H1 (cell line): ENCODE measurements at regions not wholly inside any gene's neighbourhood (a gene's known extent, or its start where the extent isn't known, plus 50 kb on each side); places are given as distances from the start of the nearest gene placed in this dataset.

Source experiments
- CTCF ChIA-PET: fragments of 300-600 bp; sonication (Branson Sonifier 250); formaldehyde crosslinking; loops from one replicate; lab custom pipeline; 2021; ENCODE audit not compliant: partially characterized antibody; lab: Charles Lee
- POLR2A ChIA-PET: fragments of 300-600 bp; sonication (Branson Sonifier 250); formaldehyde crosslinking; loops from one replicate; lab custom pipeline; 2021; ENCODE audit warnings: inconsistent platforms; ENCODE audit not compliant: partially characterized antibody; lab: Charles Lee
- DNase-seq, 2 experiments: peaks; one replicate each; pipeline versions ENCODE4 v3.0.0 to v3.0.0-alpha.2; 2010 to 2022; ENCODE audit warnings: low spot score in 2 of 2, low read depth in 1 of 2, mixed read lengths in 1 of 2
- FAIRE-seq: peaks from 2 replicates; lab custom pipeline; 2011; peaks lifted over from hg19 to GRCh38; lab: Jason Lieb, UNC
- H2AFZ ChIP-seq: 2 replicates; pipeline ENCODE4 v1.8.1; 2012; ENCODE audit warnings: low read length, inconsistent platforms
- H2AK5ac ChIP-seq: 2 replicates; pipeline ENCODE4 v1.6.1; 2013; ENCODE audit warnings: low read depth, low read length
- H2BK120ac ChIP-seq: replicated peaks from 2 replicates; pipeline ENCODE3; 2013; ENCODE audit warnings: low read depth, low read length, inconsistent platforms
- H2BK12ac ChIP-seq: 2 replicates; pipeline ENCODE4 v1.6.1; 2013; ENCODE audit warnings: low read depth, low read length
- H2BK15ac ChIP-seq: 2 replicates; pipeline ENCODE4 v1.6.1; 2013; ENCODE audit warnings: low read length
- H2BK20ac ChIP-seq: 2 replicates; pipeline ENCODE4 v1.6.1; 2013; ENCODE audit warnings: low read length
- H2BK5ac ChIP-seq: 2 replicates; pipeline ENCODE4 v1.6.1; 2013; ENCODE audit warnings: low read depth, low read length
- H3K14ac ChIP-seq: 2 replicates; pipeline ENCODE4 v1.6.1; 2013; ENCODE audit warnings: inconsistent platforms; ENCODE audit not compliant: insufficient read length
- H3K18ac ChIP-seq: 2 replicates; pipeline ENCODE4 v1.6.1; 2013; ENCODE audit warnings: low read length; ENCODE audit errors: extremely low read depth
- H3K23ac ChIP-seq: 2 replicates; pipeline ENCODE4 v1.6.1; 2013; ENCODE audit warnings: inconsistent platforms; ENCODE audit not compliant: insufficient read length
- H3K23me2 ChIP-seq: 2 replicates; pipeline ENCODE4 v1.6.1; 2013; ENCODE audit warnings: low read depth, low read length
- H3K27ac ChIP-seq: 2 replicates; pipeline ENCODE4 v1.6.1; 2011; ENCODE audit warnings: low read depth, low read length, inconsistent platforms
- H3K27me3 ChIP-seq, 4 experiments: replicated peaks in 1 of 4; 1 replicate in 1 of 4; 2 replicates in 3 of 4; pipeline versions ENCODE4 v1.6.1 to v1.8.1; 2011 to 2013; ENCODE audit warnings: low read length in 3 of 4, mild to moderate bottlenecking in 3 of 4, inconsistent platforms in 2 of 4, mixed read lengths in 2 of 4, moderate library complexity in 1 of 4; ENCODE audit not compliant: control insufficient read depth in 3 of 4, insufficient read depth in 3 of 4; ENCODE audit errors: extremely low read depth in 1 of 4
- H3K36me3 ChIP-seq, 4 experiments: 2 replicates each; pipeline versions ENCODE4 v1.6.1 to v1.8.1; 2011 to 2013; ENCODE audit warnings: mild to moderate bottlenecking in 4 of 4, low read length in 3 of 4, moderate library complexity in 2 of 4, control low read depth in 1 of 4, inconsistent platforms in 1 of 4; ENCODE audit not compliant: insufficient read depth in 4 of 4, control insufficient read depth in 2 of 4
- H3K4ac ChIP-seq: replicated peaks from 2 replicates; pipeline ENCODE3; 2013; ENCODE audit warnings: low read length, low read depth, mixed read lengths, inconsistent platforms; ENCODE audit not compliant: insufficient read length
- H3K4me1 ChIP-seq, 4 experiments: replicated peaks in 1 of 4; 1 replicate in 1 of 4; 2 replicates in 3 of 4; pipeline versions ENCODE4 v1.6.1 to v1.8.1; 2011 to 2013; ENCODE audit warnings: low read length in 3 of 4, inconsistent platforms in 2 of 4, mixed read lengths in 1 of 4; ENCODE audit not compliant: insufficient read depth in 4 of 4, control insufficient read depth in 3 of 4
- H3K4me2 ChIP-seq, 2 experiments: 2 replicates each; pipeline versions ENCODE4 v1.6.1 to v1.8.1; 2011 to 2013; ENCODE audit warnings: low read depth in 2 of 2, low read length in 2 of 2, control low read depth in 1 of 2, inconsistent platforms in 1 of 2, mild to moderate bottlenecking in 1 of 2; ENCODE audit not compliant: insufficient read depth in 1 of 2
- H3K4me3 ChIP-seq, 4 experiments: fragments of 200-600, 300-600 bp in 1 of 4; sonication (generic), shearing (Covaris generic), sonication (Bioruptor Twin) in 1 of 4; 2 replicates each; pipeline versions ENCODE4 v1.5.1 to v1.8.1; 2011 to 2016; ENCODE audit warnings: low read length in 4 of 4, low read depth in 3 of 4, control low read depth in 2 of 4, inconsistent platforms in 2 of 4, mild to moderate bottlenecking in 2 of 4, mixed read lengths in 1 of 4, moderate library complexity in 1 of 4; ENCODE audit not compliant: insufficient read depth in 2 of 4; ENCODE audit errors: extremely low read depth in 1 of 4
- H3K56ac ChIP-seq: replicated peaks from 2 replicates; pipeline ENCODE3; 2013; ENCODE audit warnings: low read depth, mild to moderate bottlenecking, mixed read lengths, low read length, inconsistent platforms; ENCODE audit not compliant: insufficient read length
- H3K79me1 ChIP-seq: 2 replicates; pipeline ENCODE4 v1.6.1; 2013; ENCODE audit warnings: low read depth, low read length, control low read depth
- H3K79me2 ChIP-seq, 2 experiments: 2 replicates each; pipeline versions ENCODE4 v1.6.1 to v1.8.1; 2012 to 2013; ENCODE audit warnings: low read length in 2 of 2, mild to moderate bottlenecking in 2 of 2, inconsistent platforms in 1 of 2; ENCODE audit not compliant: insufficient read depth in 2 of 2, control insufficient read depth in 1 of 2
- H3K9ac ChIP-seq, 4 experiments: replicated peaks in 1 of 4; 1 replicate in 1 of 4; 2 replicates in 3 of 4; pipeline versions ENCODE4 v1.6.1 to v1.8.1; 2011 to 2013; ENCODE audit warnings: low read depth in 3 of 4, low read length in 3 of 4, control low read depth in 2 of 4, mild to moderate bottlenecking in 2 of 4, moderate library complexity in 2 of 4, inconsistent platforms in 1 of 4; ENCODE audit errors: extremely low read depth in 1 of 4
- H3K9me3 ChIP-seq, 2 experiments: 2 replicates each; pipeline versions ENCODE4 v1.6.1 to v1.8.1; 2012 to 2013; ENCODE audit warnings: mild to moderate bottlenecking in 2 of 2, moderate library complexity in 2 of 2, control low read depth in 1 of 2, inconsistent platforms in 1 of 2, low read depth in 1 of 2, low read length in 1 of 2, mixed read lengths in 1 of 2; ENCODE audit not compliant: insufficient read depth in 2 of 2
- H4K20me1 ChIP-seq, 2 experiments: replicated peaks in 1 of 2; 2 replicates each; pipeline versions ENCODE3 to v1.8.1; 2011 to 2013; ENCODE audit warnings: inconsistent platforms in 2 of 2, low read length in 2 of 2, mild to moderate bottlenecking in 1 of 2; ENCODE audit not compliant: insufficient read depth in 2 of 2, control insufficient read depth in 1 of 2
- H4K5ac ChIP-seq: 2 replicates; pipeline ENCODE4 v1.6.1; 2013; ENCODE audit warnings: low read length, low read depth, mixed read lengths, inconsistent platforms; ENCODE audit not compliant: insufficient read length
- H4K8ac ChIP-seq: 2 replicates; pipeline ENCODE4 v1.8.0; 2013; ENCODE audit warnings: mild to moderate bottlenecking, moderate library complexity, low read length, inconsistent platforms; ENCODE audit not compliant: insufficient read depth; ENCODE audit errors: extremely low read depth
- H4K91ac ChIP-seq: replicated peaks from 2 replicates; pipeline ENCODE3; 2013; ENCODE audit warnings: low read length, mixed read lengths, inconsistent platforms; ENCODE audit not compliant: insufficient read length
- ASH2L ChIP-seq: fragments of 200-600, 300-600 bp; sonication (generic); IDR thresholded peaks from one replicate; pipeline ENCODE4 v1.7.1; 2017; ENCODE audit warnings: low read length
- BRCA1 ChIP-seq: IDR thresholded peaks from 2 replicates; pipeline ENCODE4 v1.6.1; 2012; ENCODE audit warnings: low read depth, low read length, improper control_type of control experiment
- CEBPB ChIP-seq: IDR thresholded peaks from 2 replicates; pipeline ENCODE4 v1.6.1; 2012; ENCODE audit warnings: low read depth, low read length
- CHD2 ChIP-seq: IDR thresholded peaks from 2 replicates; pipeline ENCODE4 v1.6.1; 2012; ENCODE audit warnings: low read length, improper control_type of control experiment
- FOSL1 ChIP-seq: IDR thresholded peaks from 2 replicates; pipeline ENCODE4 v1.6.1; 2011; ENCODE audit warnings: mild to moderate bottlenecking, low read depth, low read length, moderate library complexity; ENCODE audit not compliant: insufficient read depth
- KDM4A ChIP-seq: IDR thresholded peaks from one replicate; pipeline ENCODE4 v1.7.1; 2012; ENCODE audit warnings: low read depth, mild to moderate bottlenecking, moderate library complexity, low read length, inconsistent platforms; ENCODE audit not compliant: severe bottlenecking
- POLR2A ChIP-seq, 2 experiments: IDR thresholded peaks; 1 replicate in 1 of 2; 2 replicates in 1 of 2; pipeline ENCODE4 v1.6.1; 2011; ENCODE audit warnings: low read depth in 2 of 2, low read length in 2 of 2, mild to moderate bottlenecking in 2 of 2; ENCODE audit errors: control extremely low read depth in 1 of 2
- POLR2AphosphoS5 ChIP-seq: IDR thresholded peaks from 2 replicates; pipeline ENCODE4 v1.6.1; 2011; ENCODE audit warnings: low read depth, low read length
- RFX5 ChIP-seq: IDR thresholded peaks from 2 replicates; pipeline ENCODE4 v1.6.1; 2011; ENCODE audit warnings: low read depth, low read length, improper control_type of control experiment, borderline replicate concordance
- SIX5 ChIP-seq: IDR thresholded peaks from 2 replicates; pipeline ENCODE4 v1.6.1; 2011; ENCODE audit warnings: mild to moderate bottlenecking, low read depth, low read length
- WGBS, 2 experiments: shearing (Covaris generic) in 1 of 2; methylation state at CpG; one replicate each; pipeline versions ENCODE4 v1.1.6 to v1.1.7; 2013 to 2015; ENCODE audit warnings: low lambda C conversion rate in 2 of 2, mixed read lengths in 2 of 2, inconsistent platforms in 1 of 2, low coverage in 1 of 2, missing lambda C conversion rate in 1 of 2; ENCODE audit not compliant: insufficient replicate concordance in 2 of 2, insufficient coverage in 1 of 2, insufficient read length in 1 of 2; ENCODE audit errors: extremely low coverage in 1 of 2, missing lambda C conversion rate in 1 of 2; 5-methylcytosine and 5-hydroxymethylcytosine counted together

DNA sequence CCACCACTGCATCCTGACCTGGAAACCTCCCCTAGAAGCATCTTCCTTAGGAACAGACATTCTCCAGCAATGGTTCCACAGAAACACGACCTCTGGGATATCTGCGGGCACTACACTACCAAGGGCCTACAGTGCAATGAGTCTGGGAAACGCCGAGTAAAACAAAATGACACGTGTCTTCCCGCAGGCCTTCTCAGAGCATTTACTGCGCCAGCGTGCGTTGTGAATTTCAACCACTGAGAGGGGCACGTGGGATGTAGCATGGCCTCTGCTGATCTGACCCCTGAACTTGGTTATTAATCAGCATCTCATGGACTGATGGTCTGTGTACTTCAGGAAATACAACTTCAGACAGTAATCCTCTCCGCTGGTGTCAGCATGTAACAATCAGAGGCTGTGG lies 173.0 kb downstream of the C16orf95 start:
- H4K20me1 ChIP-seq = no peaks in the 10 kb centered on the region

More for the DNA sequence above, 173.0 kb downstream of the C16orf95 start:
- Histone ChIP-seq H2BK5ac (no peak overlapping the region), H3K9ac (peak overlapping the region in 1 of 4 experiments; percentile 58; a peak in 1 of 7 replicates), H3K9me3 (peaks cover 2 to 3% of the 10 kb centered on the region in 2 experiments; a peak in 1 of 4 replicates), H3K18ac (no peak overlapping the region), H2BK15ac (no peak overlapping the region; the same call in 1 of the 2 replicates), H3K4me3 (no peak overlapping the region), H2AK5ac (no peak overlapping the region), H3K23me2 (no peaks in the 10 kb centered on the region), H3K4me1 (peaks cover 0 to 9% (median under 1%) of the 10 kb centered on the region in 4 experiments; a peak in 3 of 7 replicates), H3K79me1 (no peaks in the 10 kb centered on the region), H3K36me3 (no peaks in the 10 kb centered on the region), H4K8ac (peak overlapping the region; percentile 29; the same call in 1 of the 2 replicates), H2AFZ (no peak overlapping the region), H3K23ac (no peak overlapping the region), H3K79me2 (no peaks in the 10 kb centered on the region), H2BK20ac (no peak overlapping the region), H4K91ac (no peak overlapping the region), H4K5ac (no peak overlapping the region), H3K4me2 (no peak overlapping the region), H3K27me3 (no peaks in the 10 kb centered on the region), H2BK120ac (no peak overlapping the region), H3K56ac (no peak overlapping the region), H2BK12ac (no peak overlapping the region), H3K27ac (no peak overlapping the region), H3K4ac (no peak overlapping the region), H3K14ac (no peak overlapping the region)
- ChIA-PET CTCF (no interaction called here), POLR2A (no interaction called here)
- FAIRE-seq (no peak), DNase-seq (no peak)
- 78% methylated on average over 11 of the region's 11 CpGs; no CpG with 5 or more reads in 1 of the 2 experiments for WGBS, 2 experiments
- TF ChIP-seq POLR2AphosphoS5 = no peak
- TF ChIP-seq FOSL1 = no peak
- no peak for TF ChIP-seq BRCA1
- no peak for TF ChIP-seq CHD2
- no peak for TF ChIP-seq CEBPB
- TF ChIP-seq KDM4A = no peak
- no peak for TF ChIP-seq ASH2L
- no peak for TF ChIP-seq RFX5
- TF ChIP-seq POLR2A (IDR thresholded peaks at IDR 0.05; ENCODE audit: control extremely low read depth in 1 of 2, low read depth in 2 of 2, low read length in 2 of 2) = no peak
- TF ChIP-seq SIX5 = no peak
